IPS-18a (cell line): ENCODE measurements at regions not wholly inside any gene's neighbourhood (a gene's known extent, or its start where the extent isn't known, plus 50 kb on each side); places are given as distances from the start of the nearest gene placed in this dataset.

Source experiments
- H3K27ac ChIP-seq: one replicate; pipeline ENCODE4 v1.5.1; 2013; ENCODE audit warnings: low read length
- H3K27me3 ChIP-seq: one replicate; pipeline ENCODE4 v1.6.1; 2013; ENCODE audit warnings: mild to moderate bottlenecking, low read length; ENCODE audit not compliant: control insufficient read depth, insufficient read depth
- H3K36me3 ChIP-seq: one replicate; pipeline ENCODE4 v1.6.1; 2013; ENCODE audit warnings: low read depth, low read length; ENCODE audit not compliant: control insufficient read depth
- H3K4me1 ChIP-seq: one replicate; pipeline ENCODE4 v1.6.1; 2013; ENCODE audit warnings: low read depth, low read length; ENCODE audit not compliant: control insufficient read depth
- H3K4me3 ChIP-seq: one replicate; pipeline ENCODE4 v1.5.1; 2013; ENCODE audit warnings: low read length
- H3K9ac ChIP-seq: one replicate; pipeline ENCODE4 v1.6.1; 2013; ENCODE audit warnings: mild to moderate bottlenecking, low read length, moderate library complexity
- H3K9me3 ChIP-seq: one replicate; pipeline ENCODE4 v1.6.1; 2013; ENCODE audit warnings: low read depth, low read length; ENCODE audit not compliant: control insufficient read depth

DNA sequence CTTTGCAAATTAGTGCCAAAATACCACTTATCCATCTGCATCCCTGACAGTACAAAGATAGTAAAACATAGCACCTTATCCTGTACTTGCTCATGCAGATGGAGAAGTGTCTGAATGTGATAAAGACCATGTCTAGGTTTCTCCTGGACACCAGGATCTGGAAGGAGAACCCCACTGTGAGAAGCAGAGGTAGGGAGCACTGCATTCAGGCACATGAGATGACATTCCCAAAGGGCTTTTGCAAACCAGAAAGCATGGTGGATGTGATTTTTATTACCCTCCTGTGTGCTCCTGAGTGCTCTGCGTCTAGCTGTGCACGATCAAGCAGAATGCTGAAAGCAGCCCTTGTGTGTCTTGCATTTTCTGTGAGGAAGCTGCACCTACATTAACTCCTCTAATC is 857.6 kb upstream of the ID2 start:
- H3K27me3 ChIP-seq: no peaks in the 10 kb centered on the region
- no peaks in the 10 kb centered on the region for H3K9me3 ChIP-seq
- H3K36me3 ChIP-seq: no peaks in the 10 kb centered on the region
- H3K4me3 ChIP-seq: no peak overlapping the region
- no peak overlapping the region for H3K9ac ChIP-seq
- no peak overlapping the region for H3K27ac ChIP-seq
- H3K4me1 ChIP-seq: no peaks in the 10 kb centered on the region

DNA sequence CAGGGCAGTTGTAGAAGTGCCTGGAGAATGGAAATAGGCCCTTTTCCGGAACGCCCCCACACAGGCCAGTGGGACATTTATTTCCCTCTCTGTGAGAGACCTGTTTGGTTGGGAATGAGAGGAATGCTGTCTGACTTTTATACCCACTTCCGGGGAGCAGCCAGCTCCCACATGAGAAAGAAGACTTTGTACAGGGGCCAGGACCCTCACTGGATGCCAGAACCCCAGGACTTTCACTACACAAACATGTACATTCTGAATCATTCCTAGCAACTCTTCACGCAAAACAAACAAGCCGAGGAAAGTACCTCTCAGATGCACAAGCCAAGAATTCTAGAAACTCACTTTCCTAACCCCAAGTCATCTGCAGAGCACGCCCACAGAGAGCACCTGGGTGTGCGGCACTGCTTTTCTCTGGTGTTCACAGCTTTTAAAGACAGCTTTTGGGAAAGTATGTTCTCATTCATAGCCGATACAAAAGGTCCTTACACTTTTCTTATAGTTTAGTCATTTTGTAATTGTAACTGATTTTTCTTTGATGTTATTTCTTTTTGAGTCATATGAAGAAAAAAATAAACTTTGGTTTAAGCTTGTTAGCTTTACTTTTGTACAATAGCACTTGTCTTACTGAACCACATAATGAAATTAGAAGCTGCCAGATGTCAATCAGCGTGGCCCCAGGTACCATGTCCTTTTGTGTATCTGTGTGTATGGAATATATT is 856.1 kb upstream of the ID2 start:
- no peak overlapping the region for H3K9ac ChIP-seq
- no peak overlapping the region for H3K27ac ChIP-seq

DNA sequence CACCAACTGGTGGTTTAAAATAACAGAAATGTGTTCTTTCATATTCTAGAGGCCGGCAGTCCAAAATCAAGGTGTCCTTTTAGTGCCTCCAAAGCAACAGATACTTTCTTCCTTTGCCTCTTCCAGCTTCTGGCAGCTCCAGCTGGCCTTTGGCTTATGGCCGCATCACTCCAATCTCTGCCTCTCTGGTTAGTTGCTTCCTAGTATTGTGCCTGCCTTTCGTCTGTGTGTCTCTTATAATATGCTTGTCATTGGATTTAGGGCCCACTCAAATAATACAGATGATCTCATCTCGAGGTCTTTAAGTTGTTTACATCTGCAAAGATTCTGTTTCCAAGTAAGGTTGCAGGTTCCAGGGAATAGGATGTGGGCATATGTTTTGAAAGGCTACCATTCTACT is 855.2 kb upstream of the ID2 start:
- no peaks in the 10 kb centered on the region for H3K9me3 ChIP-seq
- H3K27me3 ChIP-seq: no peaks in the 10 kb centered on the region
- no peak overlapping the region for H3K9ac ChIP-seq
- H3K4me3 ChIP-seq: no peak overlapping the region
- H3K36me3 ChIP-seq: no peaks in the 10 kb centered on the region
- no peak overlapping the region for H3K27ac ChIP-seq
- H3K4me1 ChIP-seq: no peaks in the 10 kb centered on the region

More for the DNA sequence above, 856.1 kb upstream of the ID2 start:
- H3K4me1 ChIP-seq: no peaks in the 10 kb centered on the region
- H3K36me3 ChIP-seq: no peaks in the 10 kb centered on the region
- no peak overlapping the region for H3K4me3 ChIP-seq
- H3K9me3 ChIP-seq: no peaks in the 10 kb centered on the region
- no peaks in the 10 kb centered on the region for H3K27me3 ChIP-seq

DNA sequence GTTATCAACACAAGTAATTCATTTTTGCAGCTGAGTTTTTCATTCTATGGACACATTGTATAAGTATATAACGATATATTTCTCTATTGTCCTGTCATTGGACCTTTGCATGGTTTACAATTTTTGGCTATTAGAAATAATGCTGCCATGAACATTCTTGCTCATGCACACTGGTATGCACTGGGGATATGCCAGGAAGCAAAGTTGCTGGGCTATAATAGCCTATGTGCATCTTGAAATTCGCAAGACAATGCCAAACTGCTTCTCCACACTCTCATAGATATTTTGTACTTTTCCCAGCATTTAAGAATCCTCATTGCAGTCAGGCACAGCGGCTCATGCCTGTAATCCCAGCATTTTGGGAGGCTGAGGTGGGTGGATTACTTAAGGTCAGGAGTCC is 852.6 kb upstream of the ID2 start:
- H3K9ac ChIP-seq: no peak overlapping the region
- H3K36me3 ChIP-seq: no peaks in the 10 kb centered on the region
- H3K9me3 ChIP-seq: no peaks in the 10 kb centered on the region
- peaks cover 2% of the 10 kb centered on the region for H3K4me1 ChIP-seq
- no peaks in the 10 kb centered on the region for H3K27me3 ChIP-seq
- no peak overlapping the region for H3K27ac ChIP-seq
- H3K4me3 ChIP-seq: no peak overlapping the region

DNA sequence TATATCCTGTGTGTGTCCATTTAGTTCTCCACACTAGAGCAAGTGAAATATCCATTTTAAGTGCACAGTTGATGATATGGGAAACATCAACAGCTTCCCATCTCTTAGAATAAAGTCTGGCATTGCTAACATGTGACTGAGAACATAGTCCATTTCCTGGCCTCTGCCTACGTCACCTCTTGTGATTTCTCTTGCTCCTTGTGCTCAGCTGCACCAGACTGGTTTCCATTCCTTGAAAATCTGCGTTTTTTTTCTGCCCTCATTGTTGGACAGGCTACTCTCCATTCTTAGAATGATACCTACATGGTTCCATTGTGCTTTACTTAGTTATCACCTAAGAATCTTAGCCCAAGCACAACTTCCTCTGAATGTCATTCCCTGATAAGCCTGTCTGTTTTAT is 851.2 kb upstream of the ID2 start:
- H3K4me3 ChIP-seq: no peak overlapping the region
- H3K9me3 ChIP-seq: no peaks in the 10 kb centered on the region
- no peaks in the 10 kb centered on the region for H3K36me3 ChIP-seq

DNA sequence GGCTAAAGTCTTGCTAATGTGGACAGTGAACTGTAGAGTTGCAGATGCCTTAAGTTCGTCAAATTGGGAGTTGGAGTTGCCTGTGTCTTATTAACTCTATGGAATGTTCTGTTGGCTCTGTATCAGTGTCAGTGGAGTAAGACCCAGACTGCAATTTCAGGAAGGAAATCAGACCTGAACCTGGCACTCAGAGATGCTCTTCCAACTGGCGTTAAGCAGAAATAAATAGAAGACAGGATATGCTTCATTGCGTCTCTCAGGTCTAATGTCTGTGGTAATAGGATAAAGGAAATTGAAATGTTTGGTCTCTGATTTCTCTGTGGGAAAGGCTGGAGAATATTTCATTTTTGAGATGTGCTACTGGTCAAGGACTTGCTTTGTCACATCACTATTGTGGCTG is 846.7 kb upstream of the ID2 start:
- Histone ChIP-seq H3K9me3 (no peaks in the 10 kb centered on the region), H3K27ac (no peak overlapping the region), H3K4me1 (peaks cover 3% of the 10 kb centered on the region), H3K9ac (no peak overlapping the region), H3K36me3 (no peaks in the 10 kb centered on the region), H3K27me3 (no peaks in the 10 kb centered on the region), H3K4me3 (no peak overlapping the region)

More for the DNA sequence above, 851.2 kb upstream of the ID2 start:
- Histone ChIP-seq H3K27me3 (no peaks in the 10 kb centered on the region), H3K27ac (no peak overlapping the region), H3K9ac (no peak overlapping the region), H3K4me1 (peaks cover 3% of the 10 kb centered on the region)

DNA sequence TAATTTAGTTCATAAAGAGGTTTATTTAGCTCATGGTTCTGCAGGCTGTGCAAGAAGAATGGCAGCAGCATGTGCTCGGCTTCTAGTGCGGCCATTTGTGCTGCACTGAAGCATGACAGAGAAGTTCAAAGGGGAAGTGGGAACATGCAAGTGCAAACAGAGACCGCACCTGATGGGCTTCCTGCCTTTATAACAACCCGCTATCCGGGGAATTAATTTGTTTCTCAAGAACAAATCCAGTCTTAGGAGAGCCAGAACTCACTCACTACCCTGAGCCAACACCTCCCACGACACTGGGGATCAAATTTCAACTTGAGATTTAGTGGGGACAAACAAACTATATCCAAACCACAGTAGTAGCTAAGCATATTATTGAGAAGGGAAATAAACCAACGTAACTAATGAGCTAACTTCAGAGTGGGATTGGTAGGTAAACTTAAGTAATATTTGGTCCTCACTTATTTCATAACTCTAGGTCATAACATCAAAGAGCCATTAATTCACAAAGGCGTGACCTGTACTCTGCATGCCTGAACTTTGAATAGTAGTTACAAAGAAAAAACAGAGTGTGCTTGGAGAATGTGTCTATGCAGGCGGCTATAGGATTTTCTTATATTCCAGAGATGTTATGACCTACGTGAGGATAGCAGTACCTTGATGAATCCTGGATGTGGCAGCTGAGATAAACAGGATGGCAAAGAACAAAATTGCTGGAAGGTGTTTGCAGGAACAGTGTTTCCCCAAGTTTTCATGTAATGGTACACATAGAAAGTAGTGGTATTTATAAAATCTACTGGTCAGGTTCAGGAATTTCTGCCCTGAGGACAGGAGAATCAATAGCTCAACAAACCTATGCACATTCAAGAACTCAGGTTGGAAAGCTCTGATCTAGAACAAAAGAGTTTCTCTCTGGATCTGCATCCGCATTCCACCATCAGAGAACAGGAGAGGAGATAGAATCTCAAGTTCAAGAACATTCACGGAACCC is 845.9 kb upstream of the ID2 start:
- Histone ChIP-seq H3K9me3 (peaks cover 3% of the 10 kb centered on the region), H3K36me3 (no peaks in the 10 kb centered on the region), H3K27me3 (no peaks in the 10 kb centered on the region), H3K9ac (no peak overlapping the region), H3K27ac (no peak overlapping the region), H3K4me3 (no peak overlapping the region), H3K4me1 (peaks cover 3% of the 10 kb centered on the region)

DNA sequence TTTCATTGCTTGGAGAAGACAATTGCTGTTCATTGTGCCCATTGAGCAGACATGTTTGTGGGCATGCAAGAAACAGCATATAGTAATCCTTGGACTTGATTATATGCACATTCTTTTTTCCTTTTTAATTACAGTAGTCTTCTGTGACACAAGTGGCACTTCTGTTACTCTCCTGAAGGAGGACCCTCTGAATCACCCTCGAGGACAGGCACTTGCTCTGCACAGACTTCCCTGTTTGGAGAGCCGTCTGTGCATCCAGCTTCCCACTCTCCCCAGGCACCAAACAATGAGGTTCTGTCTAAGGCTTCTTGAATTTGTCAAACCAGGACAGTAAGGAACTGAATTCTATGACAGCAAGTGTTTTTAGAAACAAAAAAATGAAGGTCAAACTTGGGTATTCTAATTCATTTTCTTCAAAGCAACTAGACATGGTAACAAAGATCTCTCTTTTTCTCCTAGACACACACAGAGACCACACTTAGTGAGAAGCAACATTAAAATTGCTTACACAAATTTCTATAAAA is 844.6 kb upstream of the ID2 start:
- H3K27ac ChIP-seq: no peak overlapping the region
- no peak overlapping the region for H3K4me3 ChIP-seq
- H3K36me3 ChIP-seq: no peaks in the 10 kb centered on the region
- H3K4me1 ChIP-seq: peaks cover 3% of the 10 kb centered on the region
- no peaks in the 10 kb centered on the region for H3K27me3 ChIP-seq
- H3K9me3 ChIP-seq: peaks cover 7% of the 10 kb centered on the region
- H3K9ac ChIP-seq: no peak overlapping the region

DNA sequence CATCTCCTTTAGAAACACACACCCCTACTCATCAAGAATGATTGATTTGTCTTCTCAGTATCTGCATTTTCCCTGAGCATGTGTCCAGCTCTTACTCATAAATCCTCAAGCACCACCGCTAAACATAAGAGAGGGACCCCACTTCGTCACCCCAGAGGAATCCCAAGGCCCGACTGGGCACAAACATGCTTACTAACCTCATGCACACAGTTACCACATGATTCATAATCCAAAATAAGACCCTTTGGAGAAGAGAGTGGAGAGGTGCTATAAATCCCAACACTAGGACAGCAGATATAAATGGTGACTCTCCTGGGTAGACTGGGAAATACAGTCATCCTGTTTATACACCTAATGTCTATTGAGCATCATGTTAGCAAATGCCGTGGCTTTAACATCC is 843.2 kb upstream of the ID2 start:
- H3K9ac ChIP-seq: no peak overlapping the region
- H3K4me3 ChIP-seq: no peak overlapping the region

DNA sequence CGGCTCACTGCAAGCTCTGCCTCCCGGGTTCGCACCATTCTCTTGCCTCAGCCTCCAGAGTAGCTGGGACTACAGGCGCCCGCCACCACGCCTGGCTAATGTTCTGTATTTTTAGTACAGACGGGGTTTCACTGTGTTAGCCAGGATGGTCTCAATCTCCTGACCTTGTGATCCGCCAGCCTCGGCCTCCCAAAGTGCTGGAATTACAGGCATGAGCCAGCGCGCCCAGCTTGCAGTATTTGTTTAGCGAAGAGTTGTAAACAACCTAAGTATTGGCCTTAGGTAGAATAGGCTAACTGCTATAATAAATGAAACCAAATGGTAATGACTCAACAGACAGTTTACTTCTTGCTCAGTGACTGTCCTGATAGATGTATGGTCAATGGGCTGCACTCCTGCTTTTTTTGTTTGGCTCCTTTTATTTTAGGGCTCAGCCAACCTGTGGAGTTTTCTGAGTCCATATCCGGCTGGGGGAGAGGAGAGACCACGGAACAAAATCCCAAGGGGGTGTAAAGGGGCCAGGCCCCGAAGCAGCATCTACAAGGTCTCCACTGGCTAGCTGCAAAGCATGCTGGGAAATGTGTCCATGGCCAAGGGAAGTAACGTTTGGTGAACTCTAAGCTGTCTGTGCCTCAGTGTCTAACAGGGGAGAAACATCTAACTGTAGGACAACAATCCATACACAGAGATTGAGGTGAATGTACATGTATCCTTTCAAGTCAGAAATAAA is 841.0 kb upstream of the ID2 start:
- Histone ChIP-seq H3K9ac (no peak overlapping the region), H3K9me3 (peaks cover 7% of the 10 kb centered on the region), H3K4me1 (no peaks in the 10 kb centered on the region), H3K27me3 (no peaks in the 10 kb centered on the region), H3K27ac (no peak overlapping the region), H3K4me3 (no peak overlapping the region), H3K36me3 (no peaks in the 10 kb centered on the region)

More for the DNA sequence above, 843.2 kb upstream of the ID2 start:
- Histone ChIP-seq H3K4me1 (peaks cover 3% of the 10 kb centered on the region), H3K9me3 (peaks cover 7% of the 10 kb centered on the region), H3K27ac (no peak overlapping the region), H3K36me3 (no peaks in the 10 kb centered on the region), H3K27me3 (no peaks in the 10 kb centered on the region)

DNA sequence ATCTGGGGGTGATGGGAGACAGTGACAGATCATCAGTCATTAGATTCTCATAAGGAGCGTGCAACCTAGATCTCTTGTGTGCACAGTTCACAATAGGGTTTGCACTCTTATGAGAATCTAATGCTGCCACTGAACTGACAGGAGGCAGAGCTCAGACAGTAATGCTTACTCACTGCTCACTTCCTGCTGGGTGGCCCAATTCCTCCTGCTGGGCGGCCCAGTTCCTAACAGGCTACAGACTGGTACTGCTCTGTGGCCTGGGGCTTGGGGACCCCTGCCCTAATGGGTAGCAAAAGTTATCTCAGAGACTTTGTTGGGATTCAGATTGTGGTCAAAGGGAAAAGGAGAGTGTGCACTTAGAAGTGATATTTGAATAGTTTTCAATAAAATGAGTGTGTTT is 840.1 kb upstream of the ID2 start:
- Histone ChIP-seq H3K27ac (no peak overlapping the region), H3K4me1 (no peaks in the 10 kb centered on the region), H3K36me3 (no peaks in the 10 kb centered on the region), H3K27me3 (no peaks in the 10 kb centered on the region), H3K9me3 (peaks cover 7% of the 10 kb centered on the region), H3K4me3 (no peak overlapping the region), H3K9ac (no peak overlapping the region)
